Stimulated activated CD4-positive, alpha-beta T cell treated with anti-CD3 and anti-CD28 coated beads, Interleukin-1b, Interleukin-23, amount 100 ng/mL, for 1 hour (primary cell): ENCODE measurements at regions not wholly inside any gene's neighbourhood (a gene's known extent, or its start where the extent isn't known, plus 50 kb on each side); places are given as distances from the start of the nearest gene placed in this dataset.
"Not testable (repeated sequence)": the region's sequence is repeated elsewhere in the genome, so short reads cannot be mapped to it uniquely, and the experiment has no call there.

Experiments used
- DNase-seq, 2 donors: peaks; one replicate each; pipeline ENCODE4 v3.0.0-alpha.2; 2020; ENCODE audit warnings: low read depth in 2 of 2

DNA sequence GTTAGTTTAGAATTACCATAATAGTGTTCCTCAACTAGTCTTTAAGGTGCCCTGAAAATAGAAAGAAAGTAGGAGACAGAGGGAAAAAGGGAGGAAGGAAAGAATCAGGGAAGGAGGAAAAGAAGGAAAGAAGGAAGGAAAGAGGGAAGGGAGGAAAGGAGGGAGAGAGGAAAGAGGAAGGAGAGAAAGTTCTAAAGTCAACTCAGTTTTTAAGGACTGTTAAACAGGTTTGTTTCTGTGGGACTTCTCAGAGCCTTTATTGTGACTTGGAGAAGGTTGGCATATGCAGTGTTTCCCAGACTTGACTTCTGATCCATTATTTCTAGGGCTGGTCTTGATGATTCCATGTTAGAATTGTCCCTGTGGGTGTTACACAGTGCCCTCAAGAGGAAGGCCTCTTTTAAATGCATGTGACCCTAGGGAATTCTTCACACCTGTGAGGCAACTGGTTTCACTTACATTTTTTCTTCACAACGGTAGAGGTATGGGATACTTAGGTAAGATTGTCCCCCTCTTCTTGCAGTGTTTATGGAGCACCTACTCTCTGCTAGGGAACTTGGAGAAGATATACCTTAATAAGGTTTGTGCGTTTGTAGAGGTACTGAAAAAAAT lies 132.7 kb upstream of the GMDS start:
- DNase-seq: no peak

DNA sequence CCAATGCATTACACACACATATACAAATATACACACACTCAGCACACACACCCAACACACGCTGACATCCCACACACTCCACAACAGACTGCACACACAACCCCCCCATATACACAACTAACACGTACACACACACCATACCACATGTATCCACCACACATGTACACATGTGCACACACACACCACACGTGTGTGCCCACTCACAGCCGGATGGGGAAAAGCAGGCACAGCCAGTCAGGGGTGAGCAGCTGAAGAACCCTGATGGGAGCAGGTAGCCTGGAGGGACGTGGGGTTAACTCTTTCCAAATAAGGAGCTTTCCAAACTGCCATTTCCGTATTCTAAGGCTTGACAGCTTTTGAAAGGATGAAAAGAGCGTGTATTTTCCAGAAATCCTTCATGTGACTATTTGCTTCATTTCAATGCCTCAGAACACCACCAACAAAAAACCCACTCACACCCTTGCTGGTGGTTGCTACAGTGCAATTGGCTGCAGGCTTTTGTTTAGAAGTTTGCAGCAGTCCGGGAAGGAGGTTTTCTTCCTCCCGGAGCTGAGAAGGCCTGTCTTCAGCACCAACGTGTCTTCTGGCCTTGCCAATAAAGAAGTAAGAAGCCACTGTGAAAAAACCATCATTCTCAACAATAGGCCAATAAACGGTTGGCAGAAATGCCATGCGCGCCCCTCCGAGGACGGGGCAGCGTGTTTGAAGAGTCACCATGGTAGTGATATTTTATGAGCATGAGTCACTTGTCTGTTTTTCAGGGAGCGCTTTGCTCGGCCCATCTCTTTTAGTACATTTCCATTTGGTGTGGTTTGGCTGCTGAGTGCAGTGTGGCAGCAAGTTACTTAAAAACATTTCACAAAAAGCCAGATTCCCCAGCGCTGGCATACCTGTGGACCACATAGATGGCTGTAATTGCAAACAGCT lies 131.3 kb upstream of the GMDS start:
- DNase-seq: no peak

DNA sequence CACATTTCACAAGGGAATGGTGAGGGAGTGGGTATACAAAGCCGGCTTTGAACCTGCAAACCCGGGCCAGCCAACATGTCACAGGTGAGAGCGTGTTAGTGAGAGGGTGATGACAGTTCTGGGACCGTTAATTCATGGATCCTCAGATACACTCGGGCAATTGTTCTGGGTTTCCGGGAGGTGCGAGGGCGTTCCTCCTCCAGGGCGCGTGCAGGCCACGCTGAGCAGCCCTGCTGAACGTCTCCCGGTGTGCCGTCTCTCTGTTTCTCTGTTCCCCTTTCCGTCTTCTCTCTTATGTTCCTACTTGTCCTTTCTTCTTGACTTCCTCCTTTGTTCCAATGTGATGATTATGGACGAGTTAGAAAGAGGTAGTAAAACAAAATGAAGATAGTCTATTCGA lies 130.0 kb upstream of the GMDS start:
- DNase-seq: no peak

DNA sequence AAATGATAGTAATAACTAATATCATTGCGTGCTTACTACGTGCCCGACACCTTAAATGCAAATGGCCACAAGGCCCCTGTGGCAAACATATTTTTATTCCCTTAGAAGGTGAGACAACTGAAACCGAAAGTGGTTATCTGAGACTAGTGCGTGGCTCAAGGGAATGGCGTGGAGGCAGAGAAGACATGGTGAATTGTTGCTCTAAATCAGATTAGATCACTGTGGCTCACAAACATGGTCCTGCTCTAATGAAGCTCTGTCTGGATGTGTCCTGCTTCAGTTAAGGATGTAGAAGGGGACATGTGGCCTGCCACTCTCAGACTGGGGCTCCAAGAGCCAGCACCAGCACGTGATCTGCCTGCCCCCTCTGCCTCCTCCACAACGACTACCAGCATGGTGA lies 124.2 kb upstream of the GMDS start:
- DNase-seq: no peak

DNA sequence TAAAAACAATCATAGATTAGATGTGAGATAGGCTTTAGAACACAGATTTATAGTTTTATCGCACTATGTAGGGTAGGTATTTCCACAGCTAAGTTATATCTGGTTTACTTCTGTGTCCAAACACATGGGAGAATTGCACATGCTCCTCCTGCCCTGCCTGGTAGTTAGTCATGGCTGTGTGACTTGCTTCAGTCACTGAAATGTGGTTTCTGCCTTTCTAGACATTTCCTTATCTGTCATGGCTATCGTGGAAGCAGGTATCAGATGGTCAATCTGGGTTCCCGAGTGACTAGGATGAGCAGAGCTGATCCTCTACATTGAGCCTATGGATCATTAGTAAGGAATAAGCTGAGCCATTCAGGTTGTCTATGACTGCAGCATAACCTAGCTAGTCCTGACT lies 117.8 kb upstream of the GMDS start:
- no peak for DNase-seq

DNA sequence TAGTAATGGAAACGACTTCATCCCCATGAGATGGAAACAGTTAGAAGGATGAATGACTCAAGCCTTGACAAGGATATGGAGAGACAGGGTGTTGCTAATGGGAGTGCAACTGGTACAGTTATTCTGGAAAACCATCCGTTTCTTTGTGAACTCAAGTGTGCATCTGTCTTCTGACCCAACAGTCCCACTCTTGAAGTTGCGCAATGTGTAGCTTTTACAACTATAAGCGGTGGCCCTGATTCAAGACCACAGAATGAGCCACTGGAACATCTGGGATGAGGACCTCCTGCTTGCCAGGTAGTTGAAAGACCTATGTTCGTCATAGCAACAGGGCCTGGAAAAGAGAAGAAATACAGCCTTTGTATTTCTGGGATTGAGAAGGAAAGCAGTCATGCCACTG lies 115.8 kb upstream of the GMDS start:
- DNase-seq: no peak

DNA sequence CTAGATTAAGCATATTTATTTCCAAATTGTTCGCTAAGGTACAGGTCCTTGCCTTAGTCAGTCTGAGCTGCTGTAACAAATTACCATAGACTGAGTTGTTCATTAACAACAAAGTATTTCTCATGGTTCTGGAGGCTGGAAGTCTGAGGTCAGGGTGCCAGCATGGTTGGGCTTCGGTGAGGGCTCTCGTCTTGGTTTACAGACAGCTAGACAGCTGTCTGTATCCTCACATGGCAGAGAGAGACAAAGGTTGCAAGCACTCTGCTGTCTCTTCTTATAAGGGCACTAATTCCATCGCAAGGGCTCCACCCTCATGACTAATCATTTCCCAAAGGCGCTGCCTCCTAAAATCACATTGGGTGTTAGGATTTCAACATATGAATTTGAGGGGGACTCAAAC lies 115.3 kb upstream of the GMDS start:
- DNase-seq: no peak

DNA sequence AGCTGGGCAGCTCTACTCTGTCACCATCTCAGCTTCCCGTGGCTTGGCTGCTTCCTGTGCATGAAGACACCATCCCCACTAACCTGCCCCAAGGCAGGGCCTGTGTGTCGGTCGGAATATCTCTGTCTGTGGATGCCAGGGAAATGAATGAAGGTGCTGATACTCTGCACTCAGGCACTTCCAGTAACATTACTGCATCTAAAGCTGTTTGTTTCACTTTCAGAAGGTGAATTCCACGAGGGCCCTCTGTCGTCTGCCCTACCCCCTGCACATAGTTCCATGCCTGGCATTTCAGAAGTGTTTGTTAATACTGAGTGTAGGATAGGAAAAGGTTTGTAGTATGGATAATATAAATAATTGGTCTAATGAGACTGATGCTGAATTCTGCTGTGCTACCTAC lies 114.7 kb upstream of the GMDS start:
- no peak for DNase-seq

DNA sequence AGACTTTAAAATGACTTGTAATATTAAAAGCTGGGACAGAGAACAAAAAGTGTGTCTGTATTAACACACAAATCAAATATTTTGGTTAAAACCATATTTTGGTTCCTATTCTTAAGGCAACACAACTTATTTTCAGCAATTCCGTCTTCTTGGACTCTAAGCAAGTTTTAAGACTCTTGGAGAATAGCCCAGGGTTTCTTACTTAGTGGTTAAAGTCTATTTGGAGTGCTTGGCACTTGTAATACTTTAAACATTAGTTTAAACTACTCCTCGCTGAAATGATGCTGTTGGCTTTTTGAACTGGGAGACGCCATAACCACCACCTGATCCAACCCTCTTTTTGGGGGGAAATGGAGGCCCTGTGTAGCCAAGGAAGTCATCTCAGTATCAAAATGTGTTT lies 109.7 kb upstream of the GMDS start:
- DNase-seq: no peak

DNA sequence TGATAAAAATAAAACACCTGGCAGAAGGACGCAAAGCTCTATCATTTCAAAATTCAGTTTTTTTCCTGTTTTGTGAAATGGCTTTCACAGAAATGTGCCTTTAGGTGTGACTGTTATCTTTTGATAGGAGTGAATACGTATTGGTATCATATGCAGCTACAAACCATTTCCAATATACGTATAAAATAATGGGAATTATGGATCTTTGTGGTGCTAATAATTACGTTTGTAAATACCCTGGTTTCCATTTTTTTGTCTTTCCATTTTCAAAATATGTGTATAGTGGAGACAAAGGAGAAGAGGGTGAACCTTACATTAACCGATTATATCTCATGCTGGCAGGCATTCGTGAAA lies 108.7 kb upstream of the GMDS start:
- no peak for DNase-seq

DNA sequence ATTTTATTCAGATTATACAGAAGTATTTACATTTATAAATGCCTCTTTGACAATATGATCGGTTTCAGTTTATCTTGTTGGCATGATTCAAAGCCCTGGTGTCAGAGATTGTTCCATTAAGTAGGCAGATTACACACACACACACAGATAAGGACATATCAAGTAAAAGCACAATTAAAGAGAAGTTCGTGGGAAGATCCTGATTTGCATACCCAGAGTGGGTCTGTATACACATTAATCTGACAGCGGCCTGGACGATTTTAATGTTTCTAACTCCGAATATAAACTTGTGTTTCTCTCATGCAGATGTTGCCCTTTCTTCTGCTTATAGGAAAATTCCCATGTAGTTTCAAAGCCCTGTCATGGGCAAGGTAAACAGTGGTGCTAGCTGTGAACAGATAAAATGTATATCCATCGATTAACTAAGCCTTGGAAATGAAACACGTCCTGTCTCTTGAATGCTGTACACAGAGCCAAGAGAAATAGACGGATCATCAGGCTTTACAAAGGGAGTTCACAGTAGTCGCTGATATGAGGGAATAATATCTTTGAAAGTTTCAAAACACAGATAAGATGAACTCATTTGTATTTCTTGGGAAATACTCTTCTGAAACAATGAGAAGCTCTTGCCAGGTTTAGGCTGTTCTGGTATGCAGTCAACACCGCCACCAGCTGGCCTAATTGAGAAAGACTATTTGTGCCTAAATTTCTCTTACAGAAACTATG lies 108.2 kb upstream of the GMDS start:
- DNase-seq: peak in 1 of 2 donors; percentile 42

DNA sequence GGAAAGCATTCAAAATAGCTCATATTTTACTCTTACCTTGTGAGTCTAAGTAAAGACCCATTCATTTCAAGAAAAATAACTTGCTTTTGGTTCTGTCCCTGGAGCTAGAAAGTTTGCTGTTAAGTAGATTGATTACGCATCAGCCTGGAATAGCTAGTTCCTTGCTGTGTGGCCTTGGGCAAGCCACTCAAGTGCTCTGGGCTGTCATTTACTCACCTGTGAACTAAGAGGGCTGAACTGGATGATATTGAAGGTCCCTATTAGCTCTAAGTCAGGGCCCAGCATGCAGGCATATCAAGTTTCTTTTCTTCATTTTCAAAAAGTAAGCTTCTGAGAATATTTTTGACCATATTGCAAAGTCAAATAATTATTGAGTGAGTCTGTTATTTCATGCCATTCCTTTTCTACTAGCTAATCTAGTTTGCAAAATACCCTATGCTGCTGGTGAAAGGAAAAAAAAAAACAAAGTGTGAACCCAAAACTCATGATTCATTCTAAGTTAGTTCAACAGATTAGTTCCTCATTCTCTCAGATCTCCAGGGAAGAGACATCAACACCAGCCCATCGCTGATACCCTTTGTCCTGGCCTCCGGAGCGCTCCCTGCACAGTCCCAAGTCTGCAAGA lies 106.5 kb upstream of the GMDS start:
- DNase-seq: no peak

DNA sequence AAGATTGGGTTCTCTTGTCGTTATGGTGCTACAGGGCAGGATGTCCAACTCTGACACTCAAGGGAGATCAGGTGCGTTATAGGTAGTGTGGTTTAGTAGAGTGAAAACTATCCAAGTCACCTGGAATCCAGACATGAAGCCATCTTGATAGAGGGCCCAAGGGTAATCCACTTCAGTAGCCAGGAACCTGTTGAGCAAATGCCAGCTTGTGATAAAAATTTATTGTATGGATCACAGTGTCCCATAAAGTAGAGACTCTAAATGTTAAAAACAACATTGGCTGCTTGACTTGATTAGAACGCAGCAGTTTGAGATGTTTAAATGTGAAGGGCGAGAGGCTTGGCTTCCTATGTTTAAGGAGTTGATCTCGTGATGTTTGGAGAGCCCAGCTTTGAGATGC lies 105.7 kb upstream of the GMDS start:
- no peak for DNase-seq

DNA sequence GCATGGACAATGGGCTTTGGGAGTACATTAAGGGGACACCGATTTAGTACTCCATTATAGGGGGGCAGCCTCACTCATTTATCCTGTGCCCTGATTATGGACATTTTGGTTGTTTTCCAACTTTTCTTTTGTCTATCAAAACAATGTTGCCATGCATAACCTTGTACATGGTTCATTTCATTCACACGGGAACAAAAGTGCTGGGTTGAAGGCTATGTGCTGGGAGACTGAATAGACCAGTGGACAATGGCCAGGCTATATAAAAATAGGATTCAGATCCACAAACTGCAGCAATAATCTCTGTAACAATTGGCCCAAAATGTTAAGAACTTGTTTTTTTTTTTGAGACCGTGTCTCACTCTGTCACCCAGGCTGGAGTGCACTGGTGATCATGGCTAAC lies 100.7 kb upstream of the GMDS start:
- no peak for DNase-seq

DNA sequence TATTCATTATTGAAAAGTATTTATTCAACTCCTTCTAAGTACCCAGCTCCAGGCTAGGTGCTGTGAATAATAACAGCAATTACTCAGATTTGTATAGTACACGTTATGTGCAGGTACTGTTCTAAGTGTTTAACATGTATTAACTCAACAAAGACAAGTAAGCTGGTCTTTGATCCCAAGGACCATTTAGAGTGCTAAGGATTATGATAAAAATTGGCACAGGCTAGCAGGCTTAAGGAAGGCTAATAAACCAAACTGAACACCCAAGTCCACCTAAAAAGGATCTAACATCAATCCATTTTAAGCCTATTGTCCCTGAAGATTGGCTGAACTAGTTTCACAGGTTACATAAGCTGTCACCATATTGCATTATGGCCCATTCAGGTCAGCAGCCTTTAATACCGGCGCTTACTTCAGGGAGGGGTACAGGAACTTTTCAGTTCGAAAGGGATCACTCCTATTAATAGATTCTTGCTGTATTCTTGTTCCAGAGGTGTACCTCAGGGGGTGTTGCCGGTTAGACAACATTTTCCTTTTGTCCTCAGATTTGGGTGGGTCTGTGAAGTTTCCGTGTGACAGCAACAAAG lies 99.0 kb upstream of the GMDS start:
- DNase-seq: no peak

DNA sequence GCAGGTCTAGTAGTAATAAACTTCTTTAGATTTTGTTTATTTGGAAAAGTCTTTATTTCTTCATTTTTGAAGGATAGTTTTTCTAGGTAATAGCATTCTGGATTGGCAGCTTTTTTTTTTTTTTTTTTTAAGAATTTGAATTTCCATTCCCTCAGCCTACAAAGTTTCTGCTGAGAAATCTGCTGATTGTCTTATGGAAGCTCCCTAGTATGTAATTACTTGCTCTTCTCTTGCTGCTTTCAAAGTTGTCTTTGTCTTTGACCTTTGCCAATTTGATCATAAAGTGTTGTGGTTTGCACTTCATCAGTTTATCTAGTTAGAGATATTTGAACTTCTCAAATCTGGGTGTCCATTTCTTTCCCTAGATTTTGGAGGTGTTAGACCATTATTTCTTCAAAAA lies 82.2 kb upstream of the GMDS start:
- DNase-seq: no peak

DNA sequence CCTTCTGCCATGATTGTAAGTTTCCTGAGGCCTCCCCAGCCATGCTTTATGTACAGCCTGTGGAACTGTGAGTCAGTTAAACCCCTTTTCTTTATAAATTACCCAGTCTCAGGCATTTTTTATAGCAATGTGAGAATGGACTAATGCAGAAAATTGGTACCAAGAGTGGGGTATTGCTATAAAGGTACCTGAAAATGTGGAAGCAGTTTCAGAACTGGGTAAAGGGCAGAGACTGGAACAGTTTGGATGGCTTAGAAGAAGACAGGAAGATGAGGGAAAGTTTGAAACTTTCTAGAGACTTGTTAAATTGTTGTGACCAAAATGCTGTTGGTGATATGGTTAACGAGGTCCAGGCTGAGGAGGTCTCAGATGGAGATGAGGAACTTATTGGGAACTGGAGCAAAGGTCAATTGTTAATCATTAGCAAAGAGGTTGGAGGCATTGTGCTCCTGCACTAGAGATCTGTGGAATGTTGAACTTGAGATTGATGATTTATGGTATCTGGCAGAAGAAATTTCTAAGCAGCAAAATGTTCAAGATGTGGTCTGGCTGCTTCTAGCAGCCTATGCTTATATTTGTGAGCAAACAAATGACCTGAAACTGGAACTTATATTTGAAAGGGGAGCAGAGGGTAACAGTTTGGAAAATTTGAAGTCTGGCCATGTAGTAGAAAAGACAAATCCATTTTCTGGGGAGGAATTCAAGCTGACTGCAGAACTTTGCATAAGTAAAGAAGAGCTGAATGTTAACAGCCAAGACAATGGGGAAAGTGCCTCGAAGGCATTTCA lies 79.0 kb upstream of the GMDS start:
- no peak for DNase-seq

DNA sequence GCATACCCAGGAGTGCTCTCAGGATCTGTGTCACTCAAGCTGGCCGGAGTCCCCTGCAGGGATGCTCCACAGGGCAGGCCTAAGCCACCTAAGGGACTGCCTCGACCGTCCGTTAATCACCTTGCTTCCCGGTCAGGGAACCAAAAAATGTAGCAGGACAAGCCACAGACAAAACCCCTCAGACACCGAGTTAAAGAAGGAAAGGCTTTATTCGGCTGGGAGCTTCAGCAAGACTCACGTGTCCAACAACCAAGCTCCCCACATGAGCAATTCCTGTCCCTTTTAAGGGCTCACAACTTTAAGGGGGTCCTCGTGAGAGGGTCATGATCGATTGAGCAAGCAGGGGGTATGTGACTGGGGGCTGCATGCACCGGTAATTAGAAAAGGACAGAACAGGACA lies 72.1 kb upstream of the GMDS start:
- not testable (repeated sequence) for DNase-seq

DNA sequence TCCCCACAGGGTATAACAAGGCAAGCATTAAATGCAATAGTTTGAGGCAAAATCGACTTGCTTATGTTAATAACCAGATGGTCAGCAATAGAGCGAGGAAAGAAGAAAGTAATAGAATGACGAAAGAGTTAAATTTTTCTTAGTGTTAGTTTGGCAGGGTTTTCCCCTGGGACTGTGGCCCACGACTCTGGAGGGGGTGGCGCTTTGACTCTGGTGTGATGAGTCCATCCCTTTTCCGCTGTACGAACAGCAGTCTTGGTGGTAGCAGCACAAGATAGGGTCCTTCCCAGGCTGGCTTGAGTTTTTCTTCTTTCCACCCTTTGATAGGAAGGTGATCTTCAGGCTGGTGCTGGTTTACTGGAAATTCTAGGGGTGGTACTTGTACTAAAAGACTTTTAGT lies 69.2 kb upstream of the GMDS start:
- no peak for DNase-seq

DNA sequence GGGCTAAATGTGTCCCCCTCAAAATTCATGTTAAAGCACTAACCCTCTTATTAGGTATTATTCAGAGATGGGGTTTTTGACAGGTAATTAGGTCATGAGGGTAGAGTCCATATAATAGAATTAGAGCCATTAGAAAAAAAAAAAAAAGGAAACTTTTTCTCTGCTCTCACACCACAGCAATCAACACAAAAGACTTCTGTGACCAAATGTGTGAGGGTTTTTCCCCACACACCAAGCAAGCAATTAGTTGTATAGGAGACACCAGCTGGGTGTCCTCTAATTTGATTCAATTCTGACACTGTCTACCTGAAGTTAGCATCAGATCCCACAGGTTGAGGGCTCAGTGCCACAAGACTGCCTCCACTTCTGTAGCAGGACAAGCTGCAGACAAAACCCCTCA lies 64.6 kb upstream of the GMDS start:
- no peak for DNase-seq

DNA sequence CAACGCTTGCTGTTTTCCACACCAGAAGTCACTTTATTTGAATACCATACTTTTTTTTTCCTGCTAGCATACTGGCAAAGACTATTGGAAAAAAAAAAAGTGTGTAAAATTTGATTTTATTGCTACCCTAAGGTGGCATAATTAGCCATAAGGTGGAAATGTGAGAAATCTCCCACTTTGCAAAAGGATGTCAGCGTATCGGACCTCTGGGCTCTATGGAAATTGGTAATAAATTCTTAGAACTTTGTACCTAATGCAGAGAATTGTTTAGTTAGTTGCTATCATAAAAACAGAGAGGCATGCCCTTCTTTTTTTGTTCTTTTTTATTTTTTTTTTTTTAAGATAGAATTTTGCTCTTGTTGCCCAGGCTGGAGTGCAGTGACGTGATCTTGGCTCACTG lies 63.7 kb upstream of the GMDS start:
- no peak for DNase-seq
